HCT116 (cell line): ENCODE measurements at regions not wholly inside any gene's neighbourhood (a gene's known extent, or its start where the extent isn't known, plus 50 kb on each side); places are given as distances from the start of the nearest gene placed in this dataset.

Experiments used
- ATAC-seq: fragments of 200-7000 bp; cut with Tn5 transposase; 2 replicates; pipeline ENCODE4 v1.9.1; 2020; ENCODE audit warnings: mild to moderate bottlenecking, moderate library complexity
- BruUV-seq: library from RNA; stranded (reverse); fragments of 400-500 nt; replicated peaks from 2 replicates; lab custom pipeline; 2021; lab: Mats Ljungman, UMichigan
- CTCF ChIA-PET: fragments of 300-600 bp; sonication (Branson Sonifier 250); formaldehyde crosslinking; loops from one replicate; lab custom pipeline; 2021; ENCODE audit warnings: antibody characterized with exemption; lab: Charles Lee
- POLR2A ChIA-PET: fragments of 300-600, 350-600 bp; sonication (Branson Sonifier 250); formaldehyde crosslinking; loops from one replicate; lab custom pipeline; 2021; ENCODE audit warnings: antibody characterized with exemption; lab: Charles Lee
- RAD21 ChIA-PET, 2 experiments: fragments of 300-600 bp; sonication (Branson Sonifier 250); formaldehyde crosslinking; loops; one replicate each; lab custom pipeline; 2023; ENCODE audit warnings: low total read pairs in 2 of 2; ENCODE audit not compliant: uncharacterized antibody in 2 of 2, unreplicated experiment in 2 of 2, low non-redundant PET in 1 of 2; lab: Charles Lee
- DNase-seq: peaks from one replicate; pipeline ENCODE4 v3.0.0-alpha.2; 2010; ENCODE audit warnings: low read depth, low spot score
- H2AFZ ChIP-seq: fragments of 200-600 bp; shearing (Covaris generic), sonication (generic); 2 replicates; pipeline ENCODE4 v1.6.1; 2017; ENCODE audit warnings: low read depth, mixed run types, mixed read lengths, antibody characterized with exemption, low read length; ENCODE audit not compliant: poor library complexity, severe bottlenecking
- H3K27ac ChIP-seq: 2 replicates; pipeline ENCODE4 v1.5.1; 2012; ENCODE audit warnings: low read depth, low read length
- H3K27me3 ChIP-seq: fragments of 200-600 bp; sonication (generic); 2 replicates; pipeline ENCODE4 v1.6.1; 2016; ENCODE audit warnings: mixed run types, low read length, mixed read lengths; ENCODE audit not compliant: insufficient read depth
- H3K36me3 ChIP-seq, 2 experiments: fragments of 200-500 bp in 1 of 2; fragments of 200-600 bp in 1 of 2; sonication (Bioruptor generic) in 1 of 2; sonication (generic) in 1 of 2; 2 replicates each; pipeline versions ENCODE4 v1.5.1 to v1.6.1; 2014 to 2016; ENCODE audit warnings: low read length in 2 of 2, inconsistent platforms in 1 of 2, mixed read lengths in 1 of 2, mixed run types in 1 of 2; ENCODE audit not compliant: insufficient read depth in 2 of 2, control insufficient read depth in 1 of 2
- H3K4me1 ChIP-seq, 2 experiments: fragments of 200-600 bp in 1 of 2; sonication (generic) in 1 of 2; 2 replicates each; pipeline versions ENCODE4 v1.5.1 to v1.6.1; 2012 to 2017; ENCODE audit warnings: low read length in 2 of 2, inconsistent platforms in 1 of 2, mild to moderate bottlenecking in 1 of 2, mixed read lengths in 1 of 2, mixed run types in 1 of 2, moderate library complexity in 1 of 2; ENCODE audit not compliant: insufficient read depth in 2 of 2, control insufficient read depth in 1 of 2
- H3K4me2 ChIP-seq: fragments of 200-600 bp; sonication (generic); 2 replicates; pipeline ENCODE4 v1.6.1; 2017; ENCODE audit warnings: mixed run types, low read length, mixed read lengths
- H3K4me3 ChIP-seq, 2 experiments: fragments of 200-600 bp in 1 of 2; sonication (generic) in 1 of 2; replicated peaks in 1 of 2; 2 replicates each; pipeline ENCODE4 v1.5.1; 2011 to 2016; ENCODE audit warnings: low read length in 2 of 2, control low read depth in 1 of 2, low read depth in 1 of 2, mild to moderate bottlenecking in 1 of 2, mixed read lengths in 1 of 2, mixed run types in 1 of 2
- H3K79me2 ChIP-seq: fragments of 200-600 bp; sonication (generic); 2 replicates; pipeline ENCODE4 v1.6.1; 2017; ENCODE audit warnings: mild to moderate bottlenecking, mixed run types, low read length, moderate library complexity, mixed read lengths; ENCODE audit not compliant: insufficient read depth
- H3K9ac ChIP-seq: fragments of 200-600 bp; sonication (generic); 2 replicates; pipeline ENCODE4 v1.6.1; 2016; ENCODE audit warnings: low read length, mixed read lengths
- H3K9me2 ChIP-seq: fragments of 200-600 bp; sonication (generic), shearing (Covaris generic); 2 replicates; pipeline ENCODE4 v1.6.1; 2017; ENCODE audit warnings: mixed run types, mild to moderate bottlenecking, moderate library complexity; ENCODE audit not compliant: insufficient read depth
- H3K9me3 ChIP-seq, 2 experiments: fragments of 200-500 bp in 1 of 2; fragments of 200-600 bp in 1 of 2; sonication (Bioruptor generic) in 1 of 2; sonication (generic) in 1 of 2; 2 replicates each; pipeline ENCODE4 v1.6.1; 2014 to 2017; ENCODE audit warnings: low read length in 2 of 2, mixed read lengths in 2 of 2, inconsistent platforms in 1 of 2, low read depth in 1 of 2, mild to moderate bottlenecking in 1 of 2, mixed run types in 1 of 2, moderate library complexity in 1 of 2; ENCODE audit not compliant: control insufficient read depth in 1 of 2, insufficient read depth in 1 of 2
- H4K20me1 ChIP-seq: fragments of 200-600 bp; sonication (generic), shearing (Covaris generic); 2 replicates; pipeline ENCODE4 v1.6.1; 2017; ENCODE audit warnings: mixed run types, mild to moderate bottlenecking, moderate library complexity; ENCODE audit not compliant: insufficient read depth
- CEBPB ChIP-seq: IDR thresholded peaks from 2 replicates; pipeline ENCODE4 v1.6.1; 2012; ENCODE audit warnings: low read depth
- CTCF ChIP-seq, 3 experiments: fragments of 200-600 bp in 1 of 3; sonication (generic) in 1 of 3; IDR thresholded peaks in 2 of 3; conservative IDR thresholded peaks in 1 of 3; 2 replicates each; pipeline ENCODE4 v1.5.1; 2012 to 2017; ENCODE audit warnings: low read depth in 2 of 3, low read length in 2 of 3, antibody characterized with exemption in 1 of 3, borderline replicate concordance in 1 of 3, control low read depth in 1 of 3, mild to moderate bottlenecking in 1 of 3, mixed read lengths in 1 of 3, mixed run types in 1 of 3, moderate library complexity in 1 of 3; ENCODE audit not compliant: insufficient read depth in 1 of 3
- ELF1 ChIP-seq: IDR thresholded peaks from 2 replicates; pipeline ENCODE4 v1.6.1; 2012; ENCODE audit warnings: low read depth, borderline replicate concordance
- EZH2phosphoT487 ChIP-seq: fragments of 200-600 bp; IDR thresholded peaks from 2 replicates; pipeline ENCODE4 v1.6.1; 2018; ENCODE audit warnings: antibody characterized with exemption, borderline replicate concordance
- FOSL1 ChIP-seq: IDR thresholded peaks from 2 replicates; pipeline ENCODE4 v1.6.1; 2012; ENCODE audit warnings: low read depth
- JUND ChIP-seq: IDR thresholded peaks from 2 replicates; pipeline ENCODE4 v1.6.1; 2012
- MAX ChIP-seq: IDR thresholded peaks from 2 replicates; pipeline ENCODE4 v1.6.1; 2012
- POLR2A ChIP-seq: IDR thresholded peaks from 2 replicates; pipeline ENCODE4 v1.7.0; 2011; ENCODE audit warnings: borderline replicate concordance; ENCODE audit not compliant: insufficient read depth, insufficient read length; ENCODE audit errors: extremely low read depth
- POLR2AphosphoS5 ChIP-seq: IDR thresholded peaks from 2 replicates; pipeline ENCODE4 v1.6.1; 2011; ENCODE audit warnings: mild to moderate bottlenecking, low read depth, low read length, moderate library complexity
- SIN3A ChIP-seq: IDR thresholded peaks from 2 replicates; pipeline ENCODE4 v1.6.1; 2012; ENCODE audit warnings: low read depth
- SRF ChIP-seq: IDR thresholded peaks from 2 replicates; pipeline ENCODE4 v1.6.1; 2012; ENCODE audit warnings: low read depth
- TCF7L2 ChIP-seq: IDR thresholded peaks from 2 replicates; pipeline ENCODE4 v1.7.0; 2011; ENCODE audit warnings: borderline replicate concordance, inconsistent platforms; ENCODE audit not compliant: insufficient read depth, insufficient read length; ENCODE audit errors: extremely low read depth
- YY1 ChIP-seq: IDR thresholded peaks from 2 replicates; pipeline ENCODE4 v1.6.1; 2011; ENCODE audit warnings: low read length, low read depth, moderate library complexity, mild to moderate bottlenecking; ENCODE audit not compliant: insufficient replicate concordance; ENCODE audit errors: extremely low read depth
- ZFX ChIP-seq: fragments of 450-650 bp; IDR thresholded peaks from 2 replicates; pipeline ENCODE4 v1.6.1; 2017
- ZNF274 ChIP-seq: fragments of 200-500 bp; sonication (Bioruptor generic); IDR thresholded peaks from 2 replicates; pipeline ENCODE4 v1.6.1; 2014; ENCODE audit warnings: mild to moderate bottlenecking, low read depth, low read length, inconsistent platforms
- intact Hi-C: fragments of 100-400 bp; cut with micrococcal nuclease; formaldehyde crosslinking; loops from 2 replicates; pipeline ENCODE4 v1.10.0; 2022

GRCh38 chr3:67804089-67804488 is 149.7 kb upstream of the SUCLG2 start:
- H3K27me3 ChIP-seq: 0 out of 2 replicates have a peak, but pooled peaks cover 8% of the 10 kb centered on the region
- H3K36me3 ChIP-seq: no peaks in the 10 kb centered on the region
- CTCF ChIA-PET: no interaction called here
- no TSS peak for BruUV-seq
- H3K4me2 ChIP-seq: no peak overlapping the region
- no peaks in the 10 kb centered on the region for H3K4me1 ChIP-seq
- no peak for TF ChIP-seq POLR2A
- no peak for TF ChIP-seq YY1
- TF ChIP-seq EZH2phosphoT487: no peak
- POLR2A ChIA-PET: no interaction called here
- RAD21 ChIA-PET: no interaction called here
- no peaks in the 10 kb centered on the region for H3K79me2 ChIP-seq
- no peak overlapping the region for H3K4me3 ChIP-seq
- no peaks in the 10 kb centered on the region for H3K9me3 ChIP-seq
- intact Hi-C loops: no loop called here
- H3K9ac ChIP-seq: no peak overlapping the region
- H4K20me1 ChIP-seq: no peaks in the 10 kb centered on the region
- no peaks in the 10 kb centered on the region for H3K9me2 ChIP-seq
- DNase-seq (no peak), ATAC-seq (no peak)
- no peak overlapping the region for H3K27ac ChIP-seq
- H2AFZ ChIP-seq: no peak overlapping the region

- Histone ChIP-seq H3K4me1 (no peaks in the 10 kb centered on the region), H3K9ac (no peak overlapping the region), H2AFZ (no peak overlapping the region), H3K4me3 (no peak overlapping the region), H3K9me2 (no peaks in the 10 kb centered on the region), H3K36me3 (no peaks in the 10 kb centered on the region), H3K27me3 (no peaks in the 10 kb centered on the region), H4K20me1 (no peaks in the 10 kb centered on the region), H3K27ac (no peak overlapping the region), H3K4me2 (no peak overlapping the region), H3K9me3 (no peaks in the 10 kb centered on the region), H3K79me2 (no peaks in the 10 kb centered on the region)
- ATAC-seq (no peak), DNase-seq (no peak)
- intact Hi-C loops: no loop called here
- TF ChIP-seq POLR2A: no peak
- TF ChIP-seq SIN3A: no peak
- TF ChIP-seq YY1: no peak
- no peak for TF ChIP-seq POLR2AphosphoS5
- no peak for TF ChIP-seq FOSL1
- no peak for TF ChIP-seq ELF1
- no peak for TF ChIP-seq MAX
- no peak for TF ChIP-seq SRF
- no peak for TF ChIP-seq ZFX
- no peak for TF ChIP-seq ZNF274
- no peak for TF ChIP-seq CEBPB
- no peak for TF ChIP-seq TCF7L2
- no peak for TF ChIP-seq CTCF (IDR thresholded peaks at IDR 0.05 in 2 of 3, conservative IDR thresholded peaks at IDR 0.05 in 1 of 3; ENCODE audit: borderline replicate concordance in 1 of 3, insufficient read depth in 1 of 3, low read depth in 2 of 3, low read length in 2 of 3)
- no peak for TF ChIP-seq JUND
- CTCF ChIA-PET: no interaction called here
- no TSS peak for BruUV-seq
- RAD21 ChIA-PET: no interaction called here
- POLR2A ChIA-PET: no interaction called here
Measured at GRCh38 chr3:67798412-67798811, 144.0 kb upstream of the SUCLG2 start.
